Activated T-cell treated with anti-CD3 and anti-CD28 coated beads, Interleukin-2, amount 50 U/mL, for 72 hours (primary cell): ENCODE measurements at regions not wholly inside any gene's neighbourhood (a gene's known extent, or its start where the extent isn't known, plus 50 kb on each side); places are given as distances from the start of the nearest gene placed in this dataset.

ENCODE experiments used
- ATAC-seq, 2 donors: fragments of 150-1000 bp; cut with Tn5 transposase; replicated peaks in 1 of 2; 2 replicates each; pipeline ENCODE4 v1.10.0; 2021; ENCODE audit warnings: moderate library complexity in 2 of 2, mild to moderate bottlenecking in 1 of 2
- DNase-seq, 2 donors: peaks; one replicate each; pipeline ENCODE4 v3.0.0; 2021 to 2022; ENCODE audit warnings: mixed read lengths in 1 of 2
- H3K27ac Mint-ChIP-seq: one replicate; pipeline ENCODE4 v1.8.0; 2022; ENCODE audit warnings: mild to moderate bottlenecking, moderate library complexity, mixed read lengths
- H3K27me3 Mint-ChIP-seq: one replicate; pipeline ENCODE4 v1.8.0; 2022; ENCODE audit warnings: low read depth, mixed read lengths
- H3K36me3 Mint-ChIP-seq, 2 donors: one replicate each; pipeline ENCODE4 v1.8.0; 2022; ENCODE audit warnings: mixed read lengths in 2 of 2, mild to moderate bottlenecking in 1 of 2; ENCODE audit not compliant: insufficient read depth in 2 of 2
- H3K4me1 Mint-ChIP-seq: one replicate; pipeline ENCODE4 v1.8.0; 2022; ENCODE audit warnings: low read depth, mixed read lengths
- H3K4me3 Mint-ChIP-seq, 2 donors: one replicate each; pipeline ENCODE4 v1.8.0; 2022; ENCODE audit warnings: mild to moderate bottlenecking in 2 of 2, mixed read lengths in 2 of 2, moderate library complexity in 2 of 2
- H3K9me3 Mint-ChIP-seq, 2 donors: one replicate each; pipeline ENCODE4 v1.8.0; 2022; ENCODE audit warnings: mixed read lengths in 2 of 2

DNA sequence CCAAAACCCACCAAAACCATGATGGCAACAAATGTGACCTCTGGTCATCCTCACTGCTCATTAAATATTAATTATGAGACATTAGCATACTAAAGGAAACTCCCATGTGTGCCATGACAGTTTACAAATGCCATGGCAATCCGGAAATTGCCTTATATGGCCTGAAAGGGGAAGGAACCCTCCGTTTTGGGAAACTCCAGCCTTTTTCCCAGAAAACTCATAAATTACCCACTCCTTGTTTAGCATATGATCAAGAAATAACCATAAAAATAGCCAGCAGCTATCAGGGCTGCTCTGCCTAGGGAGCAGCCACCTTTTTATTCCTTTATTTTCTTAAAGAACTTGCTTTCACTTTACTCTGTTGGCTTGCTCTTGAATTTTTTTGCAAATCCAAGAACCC is 992.7 kb downstream of the NTRK3 start:
- no peaks in the 10 kb centered on the region for H3K4me1 Mint-ChIP-seq
- no peak for ATAC-seq
- H3K27me3 Mint-ChIP-seq, result no peaks in the 10 kb centered on the region
- peaks cover 10 to 12% of the 10 kb centered on the region in 2 donors for H3K9me3 Mint-ChIP-seq
- no peaks in the 10 kb centered on the region for H3K36me3 Mint-ChIP-seq
- no peak for DNase-seq
- no peak overlapping the region for H3K4me3 Mint-ChIP-seq
- no peak overlapping the region for H3K27ac Mint-ChIP-seq

DNA sequence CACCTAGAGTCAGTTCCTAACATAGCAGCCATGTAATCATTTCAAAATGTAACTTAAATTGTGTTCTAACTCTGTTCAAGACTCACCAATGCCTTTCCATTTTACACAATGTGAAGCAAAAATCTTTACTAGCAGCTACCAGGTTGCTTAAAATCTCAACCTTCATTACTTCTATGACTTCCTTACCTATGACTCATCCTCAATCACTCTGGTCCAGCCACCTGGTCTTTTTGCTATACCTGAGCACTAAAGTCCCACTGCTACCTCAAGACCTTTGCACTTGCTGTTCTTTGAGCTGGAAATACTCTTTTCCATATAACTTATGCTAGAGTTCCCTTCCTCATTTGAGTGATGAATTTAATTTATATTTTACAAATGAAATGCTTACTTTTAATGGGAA is 993.2 kb downstream of the NTRK3 start:
- H3K9me3 Mint-ChIP-seq, result peaks cover 10 to 12% of the 10 kb centered on the region in 2 donors
- H3K27ac Mint-ChIP-seq, result peak overlapping the region; percentile 47
- no peaks in the 10 kb centered on the region for H3K36me3 Mint-ChIP-seq
- ATAC-seq (no peak), DNase-seq (no peak)
- no peak overlapping the region for H3K4me3 Mint-ChIP-seq
- H3K27me3 Mint-ChIP-seq, result no peaks in the 10 kb centered on the region
- H3K4me1 Mint-ChIP-seq, result no peaks in the 10 kb centered on the region

DNA sequence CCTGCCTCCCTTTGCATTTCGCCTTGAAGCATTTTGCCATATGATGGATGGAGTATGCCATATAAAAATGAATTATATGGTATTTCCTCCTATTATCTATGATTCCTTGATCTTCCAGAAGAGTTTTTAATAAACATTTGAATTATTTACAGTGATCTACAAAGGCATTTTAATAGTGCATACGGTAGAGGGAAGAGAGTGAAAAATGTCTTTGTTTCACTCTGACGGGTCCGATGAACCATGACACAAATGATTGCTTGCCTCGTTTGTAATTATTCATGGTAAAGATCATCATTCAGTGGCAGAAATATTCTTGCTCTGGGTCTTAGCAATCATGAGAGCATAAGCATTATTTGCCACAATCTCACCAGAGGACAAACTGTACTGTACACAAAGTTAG is 1010.9 kb downstream of the NTRK3 start:
- Mint-ChIP-seq H3K9me3 (peaks cover 0 to 4% of the 10 kb centered on the region in 2 donors), H3K27ac (no peak overlapping the region), H3K27me3 (no peaks in the 10 kb centered on the region), H3K36me3 (no peaks in the 10 kb centered on the region), H3K4me1 (no peaks in the 10 kb centered on the region), H3K4me3 (no peak overlapping the region)
- no peak for ATAC-seq
- DNase-seq, result no peak

DNA sequence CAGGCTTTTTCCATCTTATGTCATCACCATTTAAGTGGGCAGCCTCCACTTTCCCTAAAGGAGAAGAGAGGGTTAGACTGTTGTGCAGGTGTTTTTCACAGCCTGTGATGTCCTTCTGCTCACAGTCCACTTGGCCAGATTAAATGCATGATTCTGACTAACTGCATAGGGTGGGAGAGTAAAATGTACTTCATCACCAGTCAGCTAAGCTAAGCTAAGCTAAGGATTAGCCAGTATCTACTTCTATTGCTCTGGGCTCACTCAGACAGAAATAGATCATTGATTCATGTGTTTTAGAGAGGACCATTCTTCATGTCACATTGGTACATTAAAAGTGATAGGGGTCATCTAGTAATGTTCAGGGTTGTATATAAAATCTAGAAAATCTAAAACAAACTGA is 1013.1 kb downstream of the NTRK3 start:
- H3K4me1 Mint-ChIP-seq, result no peaks in the 10 kb centered on the region
- no peak overlapping the region for H3K27ac Mint-ChIP-seq
- no peaks in the 10 kb centered on the region for H3K27me3 Mint-ChIP-seq
- H3K36me3 Mint-ChIP-seq, result no peaks in the 10 kb centered on the region
- DNase-seq (no peak), ATAC-seq (no peak)
- H3K4me3 Mint-ChIP-seq, result no peak overlapping the region
- H3K9me3 Mint-ChIP-seq, result no peaks in the 10 kb centered on the region

DNA sequence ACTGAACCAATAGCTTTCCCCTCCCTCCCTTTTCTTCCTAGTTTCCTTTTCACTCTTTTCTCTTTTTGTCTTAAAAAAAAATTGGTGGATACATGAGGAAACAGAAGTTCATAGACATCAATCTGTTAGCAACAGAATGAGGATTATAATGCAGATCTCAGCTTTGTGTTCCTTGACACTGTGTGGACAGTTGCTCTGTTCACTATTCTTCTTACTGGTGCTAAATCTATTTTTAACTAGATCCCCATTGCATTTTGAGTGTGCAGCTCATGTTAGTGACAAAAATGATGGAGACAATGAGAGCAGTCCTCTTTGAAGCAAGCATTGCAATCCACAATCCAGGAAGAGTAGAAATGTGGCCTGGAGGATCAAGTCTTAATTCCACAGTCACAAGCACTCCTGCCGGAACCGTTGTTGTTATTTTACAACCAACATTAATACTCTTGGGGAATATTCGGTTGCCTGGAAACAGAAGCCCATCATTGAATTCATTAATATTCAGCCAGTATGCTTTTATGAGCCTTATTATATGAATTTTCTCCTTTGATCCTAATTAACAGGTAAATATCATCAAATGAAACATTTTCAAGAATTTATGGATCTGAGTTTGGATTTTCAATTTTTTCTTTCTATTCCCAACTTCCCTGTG is 1016.8 kb downstream of the NTRK3 start:
- H3K4me1 Mint-ChIP-seq, result no peaks in the 10 kb centered on the region
- H3K27ac Mint-ChIP-seq, result no peak overlapping the region
- H3K36me3 Mint-ChIP-seq, result no peaks in the 10 kb centered on the region
- no peak overlapping the region for H3K4me3 Mint-ChIP-seq
- no peak for ATAC-seq
- H3K27me3 Mint-ChIP-seq, result no peaks in the 10 kb centered on the region
- peaks cover 0 to 3% of the 10 kb centered on the region in 2 donors for H3K9me3 Mint-ChIP-seq
- DNase-seq, result no peak

DNA sequence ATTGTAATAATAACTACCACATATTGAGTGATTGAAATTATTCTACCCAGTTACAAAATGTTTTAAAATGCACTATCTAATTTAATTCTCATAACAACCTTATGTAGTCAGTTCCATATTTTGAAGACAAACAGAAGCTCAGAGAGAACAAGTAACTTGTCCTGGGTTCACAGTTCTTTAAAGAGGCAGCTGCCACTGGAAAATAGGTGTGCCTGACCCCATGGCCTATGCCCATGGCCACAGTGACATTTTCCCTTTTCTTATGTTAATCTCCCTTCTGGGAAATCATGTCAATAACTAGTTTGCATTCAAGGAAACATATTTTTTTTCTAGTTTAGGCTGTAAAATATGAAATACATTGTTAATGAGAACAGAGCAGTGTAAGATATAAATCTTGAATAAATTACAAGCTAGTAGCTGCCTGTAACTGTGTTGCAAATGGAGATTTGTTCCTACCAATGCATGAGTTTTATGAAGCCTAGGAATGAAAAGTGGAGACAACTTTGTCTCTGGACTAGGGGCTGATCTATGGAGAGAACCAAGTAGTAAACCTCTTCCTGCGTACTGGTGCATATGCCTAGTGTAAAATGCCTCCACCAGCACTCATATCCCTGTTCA is 1018.0 kb downstream of the NTRK3 start:
- Mint-ChIP-seq H3K4me3 (no peak overlapping the region), H3K4me1 (no peaks in the 10 kb centered on the region), H3K27ac (no peak overlapping the region), H3K9me3 (peaks cover 4 to 5% of the 10 kb centered on the region in 2 donors), H3K36me3 (no peaks in the 10 kb centered on the region), H3K27me3 (no peaks in the 10 kb centered on the region)
- DNase-seq (no peak), ATAC-seq (no peak)

DNA sequence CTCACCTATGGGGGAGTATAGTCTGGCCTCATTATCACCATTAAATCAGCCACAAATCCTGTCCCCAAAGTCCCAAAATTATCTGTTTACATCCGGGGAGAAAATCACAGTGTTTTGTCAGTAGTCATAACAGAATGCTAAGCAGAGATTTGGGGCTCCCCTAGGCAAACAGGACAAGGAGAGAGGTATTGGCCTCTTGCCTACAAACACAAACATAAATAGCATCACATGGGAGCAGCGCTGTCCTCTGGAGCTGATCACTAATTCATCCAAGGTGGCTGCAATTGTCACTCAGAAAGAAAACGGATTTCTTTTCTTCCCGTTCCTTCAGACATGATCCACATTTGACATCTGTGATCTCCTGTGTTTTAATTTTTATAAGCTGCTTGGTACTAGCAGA is 1028.1 kb downstream of the NTRK3 start:
- peaks cover 0 to 1% of the 10 kb centered on the region in 2 donors for H3K36me3 Mint-ChIP-seq
- no peak overlapping the region for H3K4me3 Mint-ChIP-seq
- no peak for ATAC-seq
- no peaks in the 10 kb centered on the region for H3K4me1 Mint-ChIP-seq
- no peak for DNase-seq
- H3K27me3 Mint-ChIP-seq, result no peaks in the 10 kb centered on the region
- peaks cover 2 to 14% of the 10 kb centered on the region in 2 donors for H3K9me3 Mint-ChIP-seq
- H3K27ac Mint-ChIP-seq, result no peak overlapping the region

DNA sequence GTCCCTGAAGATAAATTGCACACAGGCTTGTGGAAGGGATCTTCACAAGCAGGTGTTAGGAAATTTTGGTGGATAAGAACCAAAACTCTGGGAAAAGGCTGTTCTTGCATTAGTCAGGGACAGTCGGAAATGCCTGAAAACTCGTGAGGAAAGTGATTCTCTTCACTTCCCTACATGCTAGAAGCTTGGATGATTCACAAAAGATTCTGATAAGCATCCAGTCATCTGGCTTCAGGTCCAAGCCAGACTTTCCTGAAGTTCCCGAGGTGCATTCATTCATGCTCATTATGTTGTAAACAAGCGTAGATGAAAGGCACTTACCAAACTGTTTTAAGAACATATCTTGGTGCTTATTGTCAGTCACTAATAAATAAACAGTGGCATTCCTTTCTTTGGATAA is 1028.7 kb downstream of the NTRK3 start:
- ATAC-seq (no peak), DNase-seq (no peak)
- Mint-ChIP-seq H3K27me3 (no peaks in the 10 kb centered on the region), H3K4me3 (no peak overlapping the region), H3K27ac (no peak overlapping the region), H3K9me3 (peaks cover 2 to 14% of the 10 kb centered on the region in 2 donors), H3K4me1 (no peaks in the 10 kb centered on the region), H3K36me3 (peaks cover 0 to 1% of the 10 kb centered on the region in 2 donors)

DNA sequence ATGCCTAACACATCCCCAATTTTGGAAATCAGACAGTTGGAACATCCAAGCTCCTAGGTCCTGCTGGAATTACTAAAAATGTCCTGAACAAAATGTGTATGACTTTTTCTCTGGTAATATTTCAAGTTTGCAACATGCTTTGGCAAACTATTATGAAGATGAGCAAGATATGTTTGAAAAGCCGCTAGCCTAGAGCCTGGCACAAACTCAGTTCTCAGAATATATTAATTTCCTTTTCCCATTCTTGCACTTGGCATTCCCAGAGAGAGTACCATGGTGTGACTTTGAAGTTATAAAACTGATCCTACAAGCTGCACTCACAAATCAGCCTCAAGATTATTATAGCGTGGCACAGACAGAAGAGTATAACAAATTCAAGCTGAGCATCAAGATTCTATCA is 1031.1 kb downstream of the NTRK3 start:
- Mint-ChIP-seq H3K36me3 (peaks cover 0 to 1% of the 10 kb centered on the region in 2 donors), H3K9me3 (peaks cover 2 to 11% of the 10 kb centered on the region in 2 donors), H3K4me3 (no peak overlapping the region), H3K27ac (no peak overlapping the region), H3K4me1 (no peaks in the 10 kb centered on the region), H3K27me3 (no peaks in the 10 kb centered on the region)
- no peak for ATAC-seq
- DNase-seq, result no peak

DNA sequence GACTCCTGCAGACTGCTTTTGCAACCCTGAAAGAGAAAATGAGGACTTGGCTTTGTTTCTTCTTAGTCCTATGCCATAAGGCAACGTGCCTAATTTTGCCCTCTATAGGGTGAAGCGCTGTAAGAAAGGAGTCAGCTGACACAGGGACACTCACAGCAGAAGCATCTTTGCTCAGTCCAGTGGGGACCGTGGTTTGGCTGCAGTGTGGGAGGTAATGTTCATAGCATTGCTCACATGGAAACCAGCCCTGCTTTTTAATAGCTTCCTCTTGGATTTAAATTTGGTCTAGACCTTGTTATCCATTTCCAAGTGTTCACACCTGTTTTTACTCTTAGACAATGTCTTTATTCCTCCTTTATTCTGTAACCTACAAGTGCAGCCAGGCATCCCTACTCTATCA is 1032.1 kb downstream of the NTRK3 start:
- DNase-seq (no peak), ATAC-seq (no peak)
- Mint-ChIP-seq H3K27ac (no peak overlapping the region), H3K9me3 (peaks cover 2 to 14% of the 10 kb centered on the region in 2 donors), H3K4me3 (no peak overlapping the region), H3K27me3 (no peaks in the 10 kb centered on the region), H3K4me1 (no peaks in the 10 kb centered on the region), H3K36me3 (peaks cover 0 to 1% of the 10 kb centered on the region in 2 donors)

DNA sequence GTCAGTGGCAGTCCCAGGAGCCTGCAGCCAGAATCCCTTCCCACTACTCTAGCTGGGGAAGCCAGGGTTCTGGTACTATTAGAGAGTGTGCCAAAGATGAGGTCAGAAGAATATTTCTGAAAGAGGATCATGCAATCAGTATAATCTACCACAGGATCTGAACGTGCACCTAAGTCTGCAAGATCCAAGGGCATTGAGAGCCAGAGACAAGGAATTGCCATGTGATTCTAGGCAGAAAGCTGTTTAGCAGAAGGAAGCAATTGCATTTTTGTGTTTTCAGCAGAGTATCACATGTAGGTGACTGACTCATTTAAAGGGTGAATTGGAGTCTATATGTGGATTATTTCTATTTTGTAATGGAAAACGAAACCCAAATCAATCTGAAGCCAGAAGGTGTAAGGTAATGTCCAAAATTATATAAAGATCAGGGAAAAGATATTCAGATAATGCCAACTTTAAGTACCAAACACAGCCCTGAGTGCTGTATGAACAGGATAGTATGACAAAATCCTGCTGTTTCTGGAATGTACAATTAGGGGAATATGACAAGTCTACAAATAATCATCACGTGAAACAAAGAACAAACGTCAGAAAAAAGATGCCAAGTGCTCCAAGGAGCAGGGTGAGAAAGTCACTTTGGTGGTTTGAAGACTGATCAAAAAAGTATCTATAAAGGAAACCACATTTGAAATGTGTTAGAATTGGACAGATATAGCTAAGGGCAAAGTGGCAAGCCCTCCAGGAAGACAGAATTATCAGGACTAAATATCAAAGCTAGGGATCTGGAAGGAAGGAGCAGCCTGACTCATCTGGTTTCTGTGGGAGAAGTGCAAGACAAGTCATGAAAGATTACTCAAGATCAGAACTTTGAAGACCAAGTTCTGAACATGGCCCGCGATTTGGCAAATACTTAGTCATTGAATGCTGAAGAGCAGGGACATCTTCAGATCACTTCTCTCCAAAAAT is 1036.6 kb downstream of the NTRK3 start:
- DNase-seq (no peak), ATAC-seq (no peak)
- peaks cover 0 to 7% of the 10 kb centered on the region in 2 donors for H3K9me3 Mint-ChIP-seq
- no peaks in the 10 kb centered on the region for H3K36me3 Mint-ChIP-seq
- no peaks in the 10 kb centered on the region for H3K27me3 Mint-ChIP-seq
- H3K4me1 Mint-ChIP-seq, result no peaks in the 10 kb centered on the region
- no peak overlapping the region for H3K27ac Mint-ChIP-seq
- no peak overlapping the region for H3K4me3 Mint-ChIP-seq

DNA sequence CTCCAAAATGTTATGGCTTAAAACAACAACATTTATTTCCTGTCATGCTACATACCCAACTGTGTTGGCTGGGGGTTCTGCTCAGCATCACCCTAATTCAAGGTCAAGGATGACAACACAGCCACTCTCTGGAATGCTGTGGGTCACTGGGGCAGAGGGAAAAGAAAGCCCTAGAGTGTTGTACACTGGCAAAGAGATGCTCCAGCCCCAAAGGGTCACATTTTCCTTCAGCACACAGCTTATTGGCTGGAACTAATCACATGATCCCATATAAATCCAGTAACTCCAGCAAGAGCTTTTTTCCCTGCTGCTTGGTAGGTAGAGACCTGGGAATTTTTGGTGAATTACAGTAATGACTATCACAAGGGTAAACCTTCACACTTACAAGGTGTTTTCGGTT is 1041.4 kb downstream of the NTRK3 start:
- DNase-seq (no peak), ATAC-seq (no peak)
- peaks cover 0 to 3% of the 10 kb centered on the region in 2 donors for H3K9me3 Mint-ChIP-seq
- H3K4me1 Mint-ChIP-seq, result no peaks in the 10 kb centered on the region
- H3K27me3 Mint-ChIP-seq, result no peaks in the 10 kb centered on the region
- no peak overlapping the region for H3K27ac Mint-ChIP-seq
- H3K4me3 Mint-ChIP-seq, result no peak overlapping the region
- no peaks in the 10 kb centered on the region for H3K36me3 Mint-ChIP-seq

DNA sequence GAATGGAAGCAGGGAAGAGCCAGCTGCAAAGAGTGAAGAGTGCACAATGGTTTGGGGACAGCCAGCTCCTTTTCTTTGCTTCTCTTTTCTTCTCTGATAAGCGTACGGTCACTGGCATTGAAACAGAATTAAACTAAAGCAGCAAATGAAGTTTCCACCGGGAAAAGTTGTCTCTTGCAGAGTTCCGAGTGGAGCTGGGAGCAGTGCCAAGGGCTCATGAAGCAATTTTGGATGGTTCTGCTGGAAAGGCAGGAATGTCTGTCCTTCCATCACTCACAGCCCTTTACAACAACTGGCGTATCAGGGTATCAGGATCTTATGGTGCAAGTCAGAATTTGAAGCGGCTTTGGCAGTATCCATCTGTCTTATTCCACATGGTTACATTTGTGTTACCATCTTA is 1042.9 kb downstream of the NTRK3 start:
- no peak overlapping the region for H3K27ac Mint-ChIP-seq
- no peak overlapping the region for H3K4me3 Mint-ChIP-seq
- no peaks in the 10 kb centered on the region for H3K27me3 Mint-ChIP-seq
- ATAC-seq, result no peak
- H3K36me3 Mint-ChIP-seq, result no peaks in the 10 kb centered on the region
- no peaks in the 10 kb centered on the region for H3K4me1 Mint-ChIP-seq
- no peak for DNase-seq
- H3K9me3 Mint-ChIP-seq, result no peaks in the 10 kb centered on the region
